ENCODE measurements at regions not wholly inside any gene's neighbourhood (a gene's known extent, or its start where the extent isn't known, plus 50 kb on each side); places are given as distances from the start of the nearest gene placed in this dataset.

DNA sequence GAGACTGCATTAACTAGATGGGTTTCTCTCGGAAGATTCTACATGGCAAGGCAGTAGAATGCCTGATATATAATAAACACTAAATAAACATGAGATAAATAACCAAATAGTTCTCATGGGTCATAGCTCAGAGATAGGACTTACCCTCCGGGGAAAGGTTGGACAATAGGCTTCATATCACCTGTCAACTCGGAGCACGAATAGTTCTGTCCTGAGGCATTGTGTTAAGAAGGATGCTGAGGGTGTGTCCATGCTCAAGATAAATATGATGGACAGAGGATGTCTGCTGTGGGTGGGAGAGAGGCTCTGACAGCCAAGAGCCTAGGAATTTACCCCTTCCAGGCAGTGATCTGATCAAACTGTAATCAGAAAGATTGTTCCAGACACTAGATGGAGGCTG, 474.0 kb downstream of the MIAT start (continued):
- TF ChIP-seq BRCA1 (IDR thresholded peaks at IDR 0.05; ENCODE audit: low read depth, low read length): no peak

- Histone ChIP-seq H2AFZ (ENCODE audit: low read length) (no peak overlapping the region), H2BK120ac (replicated peaks; ENCODE audit: low read depth, low read length) (no peak overlapping the region), H3K79me1 (ENCODE audit: low read depth, low read length) (no peaks in the 10 kb centered on the region), H3K4ac (replicated peaks; ENCODE audit: insufficient read length, low read depth, low read length) (no peak overlapping the region), H3K27ac (ENCODE audit: low read depth, low read length) (no peak overlapping the region), H3K9me3 (ENCODE audit: insufficient read depth in 2 of 2, low read depth in 1 of 2, low read length in 1 of 2) (no peaks in the 10 kb centered on the region), H3K27me3 (replicated peaks in 1 of 4; ENCODE audit: control insufficient read depth in 3 of 4, extremely low read depth in 1 of 4, insufficient read depth in 3 of 4, low read length in 3 of 4) (no peaks in the 10 kb centered on the region), H2AK5ac (ENCODE audit: low read depth, low read length) (no peak overlapping the region), H4K20me1 (replicated peaks in 1 of 2; ENCODE audit: control insufficient read depth in 1 of 2, insufficient read depth in 2 of 2, low read length in 2 of 2) (no peaks in the 10 kb centered on the region), H3K4me1 (replicated peaks in 1 of 4; ENCODE audit: control insufficient read depth in 3 of 4, insufficient read depth in 4 of 4, low read length in 3 of 4) (no peaks in the 10 kb centered on the region), H2BK20ac (ENCODE audit: low read length) (no peak overlapping the region), H3K18ac (ENCODE audit: extremely low read depth, low read length) (no peak overlapping the region), H4K8ac (ENCODE audit: extremely low read depth, insufficient read depth, low read length) (no peak overlapping the region), H2BK15ac (ENCODE audit: low read length) (no peak overlapping the region), H4K91ac (replicated peaks; ENCODE audit: insufficient read length, low read length) (no peak overlapping the region), H3K4me2 (ENCODE audit: insufficient read depth in 1 of 2, low read depth in 2 of 2, low read length in 2 of 2) (no peak overlapping the region), H3K79me2 (ENCODE audit: control insufficient read depth in 1 of 2, insufficient read depth in 2 of 2, low read length in 2 of 2) (no peaks in the 10 kb centered on the region), H3K36me3 (ENCODE audit: control insufficient read depth in 2 of 4, insufficient read depth in 4 of 4, low read length in 3 of 4) (no peaks in the 10 kb centered on the region), H4K5ac (ENCODE audit: insufficient read length, low read depth, low read length) (no peak overlapping the region), H2BK12ac (ENCODE audit: low read depth, low read length) (no peak overlapping the region), H3K23me2 (ENCODE audit: low read depth, low read length) (no peaks in the 10 kb centered on the region), H3K14ac (ENCODE audit: insufficient read length) (no peak overlapping the region), H3K23ac (ENCODE audit: insufficient read length) (no peak overlapping the region), H2BK5ac (ENCODE audit: low read depth, low read length) (no peak overlapping the region), H3K56ac (replicated peaks; ENCODE audit: insufficient read length, low read depth, low read length) (no peak overlapping the region), H3K9ac (replicated peaks in 1 of 4; ENCODE audit: extremely low read depth in 1 of 4, low read depth in 3 of 4, low read length in 3 of 4) (no peak overlapping the region), H3K4me3 (ENCODE audit: extremely low read depth in 1 of 4, insufficient read depth in 2 of 4, low read depth in 3 of 4, low read length in 4 of 4) (no peak overlapping the region)
- FAIRE-seq: no peak
- TF ChIP-seq RXRA (IDR thresholded peaks at IDR 0.05; ENCODE audit: insufficient read depth, low read depth, low read length) (no peak), KDM5A (IDR thresholded peaks at IDR 0.05; ENCODE audit: low read length) (no peak), POLR2AphosphoS5 (IDR thresholded peaks at IDR 0.05; ENCODE audit: low read depth, low read length) (no peak), RNF2 (IDR thresholded peaks at IDR 0.05; ENCODE audit: borderline replicate concordance, low read depth, low read length, missing control alignments, poor library complexity, severe bottlenecking) (no peak), E2F6 (IDR thresholded peaks at IDR 0.05) (no peak), CTCF (IDR thresholded peaks at IDR 0.05; ENCODE audit: control extremely low read depth in 1 of 3, insufficient read depth in 1 of 3, low read depth in 1 of 3, low read length in 3 of 3) (no peak), SIRT6 (IDR thresholded peaks at IDR 0.05; ENCODE audit: low read length) (no peak), SUZ12 (IDR thresholded peaks at IDR 0.05; ENCODE audit: low read length) (no peak), CREB1 (IDR thresholded peaks at IDR 0.05) (no peak)
- DNase-seq (ENCODE audit: low read depth in 1 of 2, low spot score in 2 of 2): no peak
- ChIA-PET POLR2A (ENCODE audit: partially characterized antibody) (no interaction called here), CTCF (ENCODE audit: partially characterized antibody) (interaction anchor here (0.7 to 1.5 kb wide), 3 partner anchors 9 to 92 kb away, joined by 3 to 4 read pairs (median 4); no protein-coding TSS in a partner anchor)
- 94% methylated on average over 2 of the region's 3 CpGs; no CpG with 5 or more reads in 1 of the 2 experiments for WGBS, 2 experiments (ENCODE audit: extremely low coverage in 1 of 2, insufficient coverage in 1 of 2, insufficient read length in 1 of 2, insufficient replicate concordance in 2 of 2, low coverage in 1 of 2, low lambda C conversion rate in 2 of 2, missing lambda C conversion rate in 1 of 2)
Observed at GRCh38 chr22:27132400-27132799, 475.0 kb downstream of the MIAT start.

Data from H1 (cell line).